ENCODE measurements at regions not wholly inside any gene's neighbourhood (a gene's known extent, or its start where the extent isn't known, plus 50 kb on each side); places are given as distances from the start of the nearest gene placed in this dataset.

DNA sequence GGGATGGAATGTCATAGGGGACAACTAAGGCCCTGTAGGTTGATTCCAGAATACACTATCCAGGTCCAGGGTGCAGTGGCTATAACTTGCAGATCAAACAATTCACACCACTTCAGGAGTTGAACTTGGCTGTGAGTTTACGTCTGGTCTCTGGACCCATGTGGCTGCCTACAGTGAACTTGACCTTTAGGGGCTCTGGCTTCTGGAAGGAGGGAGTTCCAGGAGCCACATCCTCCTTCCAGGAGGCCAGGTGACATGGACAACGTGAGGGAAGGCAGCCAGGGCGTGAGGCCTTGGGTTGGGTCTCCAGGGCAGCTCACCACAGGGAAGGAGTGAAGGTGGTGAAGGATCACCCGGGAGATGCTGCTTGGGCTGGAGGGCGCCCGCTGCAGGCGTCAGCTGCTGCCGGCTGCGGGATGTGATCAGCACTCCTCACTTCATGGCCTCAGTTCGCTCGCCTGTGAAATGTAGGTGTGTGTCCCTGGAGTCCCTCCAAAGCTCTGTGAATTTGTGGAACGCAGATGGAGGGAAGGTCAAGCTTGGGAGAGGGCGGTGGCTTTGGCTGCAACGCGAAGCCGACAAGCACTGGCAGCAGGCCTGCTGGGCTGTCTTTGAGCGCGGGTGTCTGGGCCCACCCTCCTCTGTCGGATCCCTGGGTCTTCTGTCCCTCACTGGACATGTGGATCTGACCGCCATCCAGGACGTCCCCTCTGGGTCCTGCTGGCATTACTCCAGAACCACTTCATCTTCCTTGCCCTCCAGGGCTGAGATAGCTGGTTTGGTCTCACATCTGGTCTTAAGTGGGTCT, 146.5 kb downstream of the GLI2 start:
- DNase-seq (ENCODE audit: low read depth) = no peak

DNA sequence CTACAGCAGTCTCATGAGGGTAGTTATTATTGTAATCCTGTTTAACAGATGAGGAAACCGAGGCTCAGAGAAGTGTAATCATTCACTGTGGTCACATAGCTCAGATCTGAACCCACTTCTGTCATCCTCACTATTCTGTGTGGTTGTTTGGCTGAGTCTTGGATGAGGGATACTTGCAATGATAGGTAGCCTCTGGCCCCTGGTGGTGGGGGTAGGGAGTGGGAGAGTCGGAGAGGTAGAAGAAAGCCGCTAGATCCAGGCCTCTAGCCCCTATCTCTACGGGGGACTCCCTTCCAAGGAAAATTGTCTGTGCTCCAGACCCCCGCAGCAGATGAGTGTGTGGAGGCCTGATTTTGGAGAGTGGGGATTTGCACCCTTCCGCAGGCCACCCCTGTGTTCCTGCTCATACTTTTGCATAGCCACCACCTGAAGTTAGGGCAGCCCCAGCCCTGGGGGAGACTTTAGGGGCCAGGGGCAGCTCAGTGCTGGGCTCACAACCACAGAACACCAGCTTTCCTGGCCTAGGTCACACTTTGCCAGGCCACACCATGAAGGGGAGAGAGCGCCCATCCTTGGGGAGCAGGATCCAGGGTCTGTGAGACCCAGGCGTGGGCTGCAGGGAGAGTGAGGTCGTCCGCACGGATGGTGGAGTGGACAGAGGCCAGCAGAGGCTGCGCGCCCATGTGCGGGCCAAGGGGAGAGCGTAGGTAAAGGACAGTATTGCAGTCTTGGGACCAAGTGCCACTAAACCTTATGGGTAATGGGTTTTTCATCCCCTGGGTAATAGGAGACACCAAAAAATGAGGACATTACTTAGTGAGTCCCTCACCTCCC, 148.2 kb downstream of the GLI2 start:
- no peak for DNase-seq (ENCODE audit: low read depth)

DNA sequence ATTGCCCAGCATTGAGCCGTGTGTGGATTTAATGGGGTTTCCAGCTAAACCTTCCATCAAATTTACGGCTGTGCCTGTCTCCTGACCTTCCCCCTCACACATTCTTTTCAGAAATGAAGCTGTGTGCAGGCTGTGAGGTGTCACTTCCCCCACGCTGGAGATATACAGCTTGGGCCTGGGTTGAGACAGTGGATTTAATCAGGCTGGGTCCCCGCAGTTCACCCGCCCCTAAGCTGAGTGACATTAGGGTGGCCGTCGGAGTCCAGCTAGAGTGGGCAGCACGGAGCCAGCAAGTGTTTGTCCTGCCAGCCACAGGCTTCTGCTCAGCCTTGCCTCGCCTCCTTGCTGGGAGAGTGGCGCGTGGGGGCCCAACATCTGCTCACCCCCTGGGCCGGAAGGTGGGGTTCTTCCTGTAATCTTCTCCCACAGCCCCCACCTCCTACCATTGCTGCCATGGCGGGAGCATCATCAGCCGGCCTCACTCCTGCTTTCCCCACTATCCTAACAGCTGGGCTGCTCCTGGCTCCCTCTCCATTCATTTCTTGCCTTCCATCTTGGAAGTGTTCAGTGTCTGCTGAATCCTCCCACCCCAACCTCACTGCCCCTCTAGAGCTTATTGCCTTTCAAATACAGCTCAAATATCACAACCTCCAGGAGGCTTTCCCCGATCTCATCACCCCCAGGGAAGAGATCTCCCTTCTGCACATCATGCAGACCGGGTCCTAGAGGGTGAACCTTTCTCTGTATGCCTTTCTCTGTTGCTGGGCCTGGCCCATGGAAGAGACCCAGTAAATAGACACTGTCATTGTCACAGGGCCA, 149.0 kb downstream of the GLI2 start:
- no peak for DNase-seq (ENCODE audit: low read depth)

DNA sequence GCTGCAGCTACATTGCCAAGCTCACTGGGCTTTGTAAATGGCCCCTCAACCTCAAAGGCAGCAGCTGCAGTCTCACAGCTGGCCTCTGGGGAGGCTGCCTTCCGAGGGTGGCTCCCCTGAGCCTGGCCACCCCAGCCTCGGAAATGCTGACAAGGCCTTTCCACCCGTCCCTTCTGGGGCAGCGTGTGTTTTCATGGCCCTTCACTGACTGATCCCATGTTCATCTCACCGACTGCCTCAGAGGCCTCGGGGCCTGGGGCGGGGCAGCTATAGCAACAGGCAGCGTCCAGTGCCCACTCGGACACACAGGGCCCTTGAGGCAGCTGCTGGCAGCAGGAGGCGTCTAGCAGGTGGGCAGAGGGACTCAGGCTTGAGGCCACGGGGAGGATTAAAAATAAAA, 149.7 kb downstream of the GLI2 start:
- no peak for DNase-seq (ENCODE audit: low read depth)

DNA sequence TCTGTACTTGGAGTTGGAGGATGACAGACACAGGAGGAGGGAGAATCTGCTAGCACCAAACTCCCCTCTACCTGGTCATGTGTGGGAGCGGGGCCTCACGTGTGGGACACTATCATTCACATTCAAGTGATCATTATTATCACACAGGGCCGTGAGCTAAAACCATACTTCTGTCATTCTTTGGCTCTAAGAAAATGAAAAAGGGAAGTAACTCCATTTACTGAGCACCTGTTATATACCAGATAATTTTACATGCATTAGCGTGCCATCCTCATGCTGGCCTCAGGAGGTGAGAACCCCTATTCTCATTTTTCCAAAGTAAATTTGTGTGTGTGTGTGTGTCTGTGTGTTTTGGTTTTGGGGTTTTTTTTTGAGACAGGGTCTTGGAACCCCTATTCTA, 150.1 kb downstream of the GLI2 start:
- no peak for DNase-seq (ENCODE audit: low read depth)

DNA sequence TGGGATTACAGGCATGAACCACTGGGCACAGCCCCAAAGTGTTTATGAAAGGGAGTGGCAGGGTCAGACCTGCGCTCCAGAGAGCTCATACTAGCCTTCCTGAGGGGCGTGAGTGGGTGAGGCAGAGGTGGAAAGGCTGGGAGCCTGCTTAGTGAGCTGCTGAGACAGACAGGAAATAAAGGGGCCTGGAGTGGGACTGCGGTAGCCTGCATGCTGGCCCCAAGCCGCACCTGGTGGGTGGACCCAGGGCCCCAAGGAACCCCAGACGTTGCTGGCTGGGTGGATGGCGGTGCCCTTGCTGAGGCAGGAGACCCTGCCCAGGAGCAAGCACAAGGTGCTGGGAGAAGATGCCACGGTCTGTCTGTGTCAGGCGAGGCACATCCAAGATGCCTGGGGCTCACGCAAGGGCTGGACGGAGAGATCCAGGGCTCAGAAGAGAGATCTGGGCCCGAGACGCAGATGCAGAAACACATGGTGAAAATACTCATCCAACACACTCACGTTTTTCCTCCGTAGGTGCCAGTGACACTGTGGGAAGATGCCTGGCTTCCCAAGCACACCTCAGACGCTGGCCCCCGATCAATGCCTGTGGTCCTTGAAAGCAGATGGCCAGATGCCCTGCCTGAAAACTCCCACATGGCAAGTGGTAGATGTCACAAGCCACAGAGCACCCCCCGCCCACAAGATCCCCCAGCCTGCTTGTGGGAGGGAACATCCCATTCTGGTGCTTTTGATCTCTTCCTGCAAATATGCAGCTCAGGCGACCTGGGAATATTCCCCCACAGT, 151.1 kb downstream of the GLI2 start:
- DNase-seq (ENCODE audit: low read depth) = no peak

DNA sequence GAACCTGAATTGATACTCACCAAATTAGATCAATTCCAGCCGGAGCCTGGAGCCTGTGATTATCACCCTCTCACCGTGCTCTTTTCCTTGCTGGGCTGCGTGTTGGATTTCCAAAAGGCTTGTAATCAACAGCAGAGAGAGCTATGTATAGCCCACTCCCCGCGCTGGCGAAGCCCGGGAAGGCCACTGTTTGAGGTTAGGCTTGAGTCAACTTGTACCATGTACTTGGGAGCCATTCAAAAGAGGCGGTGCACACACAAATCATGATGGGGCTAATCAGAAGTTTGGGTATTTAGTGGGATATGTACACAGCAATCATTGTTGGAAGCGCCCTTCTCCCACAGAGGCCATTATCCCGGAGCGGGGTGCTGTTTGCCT, 151.6 kb downstream of the GLI2 start:
- DNase-seq (ENCODE audit: low read depth) = no peak

DNA sequence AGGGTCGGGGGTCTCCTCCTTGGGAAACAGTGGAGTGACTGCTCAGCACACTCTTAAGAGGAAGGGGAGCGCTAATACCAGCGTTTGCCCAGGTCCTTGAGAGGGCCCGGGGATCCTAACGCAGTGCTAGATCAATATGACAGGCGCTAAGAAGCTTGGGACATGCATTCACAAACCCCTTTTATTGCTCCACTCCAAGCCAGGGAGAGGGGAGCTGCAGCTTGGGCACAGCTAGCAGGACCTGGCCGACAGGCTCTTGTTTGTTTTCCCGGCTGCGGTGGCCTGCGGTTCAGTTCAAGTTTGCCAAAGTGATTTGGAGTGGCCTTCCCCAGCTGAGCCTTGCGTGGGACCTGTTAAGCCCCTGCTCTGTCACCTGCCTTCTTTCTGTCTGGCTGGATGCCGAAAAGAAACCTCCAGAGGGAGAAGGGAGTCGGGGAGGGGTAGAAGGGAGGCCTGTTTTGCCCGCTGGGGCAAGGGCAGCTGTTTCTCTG, 152.1 kb downstream of the GLI2 start:
- no peak for DNase-seq (ENCODE audit: low read depth)

DNA sequence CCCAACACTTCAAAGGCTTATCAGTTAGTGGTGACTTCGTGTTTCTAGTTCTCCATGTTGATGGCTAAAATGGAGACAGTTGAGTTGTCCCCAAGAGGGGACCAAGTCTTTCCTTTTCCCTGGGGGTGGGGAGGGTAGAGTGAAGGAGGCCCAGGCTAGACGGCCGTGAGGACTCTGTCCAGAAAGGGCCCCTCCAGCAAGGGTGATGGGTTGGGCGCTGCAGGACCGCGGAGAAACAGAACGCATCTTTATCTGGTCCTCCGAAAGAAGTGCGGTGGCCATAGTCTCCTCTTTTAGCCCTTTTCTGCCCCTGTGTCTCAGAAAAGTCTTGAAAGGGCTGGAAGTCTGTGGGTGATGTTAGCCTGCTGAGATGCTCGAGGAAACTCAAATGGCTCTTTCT, 153.2 kb downstream of the GLI2 start:
- DNase-seq (ENCODE audit: low read depth) = no peak

DNA sequence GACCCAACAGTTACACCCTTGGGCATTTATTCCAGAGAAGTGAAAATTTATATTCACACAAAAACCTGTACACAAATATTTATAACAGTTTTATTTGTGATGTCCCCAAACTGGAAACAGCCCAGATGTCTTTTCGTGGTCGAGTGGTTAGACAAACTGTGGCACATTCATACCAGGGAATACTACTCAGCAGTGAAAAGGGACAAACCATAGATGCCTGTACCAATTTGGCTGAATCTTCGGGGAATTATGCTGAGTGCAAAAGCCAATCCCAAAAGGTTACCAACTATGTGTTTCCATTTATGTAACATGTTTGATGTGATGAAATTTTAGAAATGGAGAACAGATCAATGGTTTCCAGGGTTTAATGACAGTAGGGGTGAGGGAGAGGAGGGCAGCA, 154.3 kb downstream of the GLI2 start:
- DNase-seq (ENCODE audit: low read depth) = no peak

DNA sequence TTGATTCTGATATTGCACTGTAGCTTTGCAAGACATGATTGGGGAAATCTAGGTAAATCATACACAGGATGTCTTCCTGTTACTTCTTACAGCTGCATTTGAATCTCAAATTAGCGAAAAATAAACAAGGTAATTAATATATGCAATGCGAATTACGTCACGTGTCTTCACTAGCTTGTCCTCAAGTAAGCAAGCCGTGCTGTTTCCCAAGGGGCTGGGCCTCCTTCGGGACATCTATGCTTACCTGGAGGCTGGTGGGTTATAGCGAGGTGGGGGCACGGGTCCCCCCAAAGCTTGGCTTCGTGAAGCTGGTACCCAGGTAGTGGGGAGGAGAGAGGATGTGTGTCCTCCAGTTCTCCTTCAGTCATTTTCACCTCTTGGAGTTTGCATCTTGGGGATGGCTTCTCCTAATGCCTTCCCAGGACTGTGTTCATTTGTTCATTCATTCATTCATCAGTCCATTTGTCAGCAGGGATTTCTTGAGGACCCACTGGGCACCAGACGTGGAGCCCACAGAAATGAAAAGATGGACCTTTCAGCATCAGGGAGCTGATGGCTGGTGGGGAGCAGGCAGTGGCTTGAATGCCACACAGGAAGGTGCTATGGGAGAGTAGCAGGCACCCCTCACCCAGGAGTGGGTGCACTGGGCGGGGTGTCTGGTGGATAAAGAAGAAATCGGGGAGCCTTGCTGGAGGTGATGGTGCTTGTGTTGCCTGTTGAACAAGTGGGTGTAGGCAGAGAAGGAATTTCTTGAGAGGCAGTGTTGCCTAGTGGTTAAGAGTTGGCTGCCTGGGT, 155.1 kb downstream of the GLI2 start:
- DNase-seq (ENCODE audit: low read depth) = no peak

DNA sequence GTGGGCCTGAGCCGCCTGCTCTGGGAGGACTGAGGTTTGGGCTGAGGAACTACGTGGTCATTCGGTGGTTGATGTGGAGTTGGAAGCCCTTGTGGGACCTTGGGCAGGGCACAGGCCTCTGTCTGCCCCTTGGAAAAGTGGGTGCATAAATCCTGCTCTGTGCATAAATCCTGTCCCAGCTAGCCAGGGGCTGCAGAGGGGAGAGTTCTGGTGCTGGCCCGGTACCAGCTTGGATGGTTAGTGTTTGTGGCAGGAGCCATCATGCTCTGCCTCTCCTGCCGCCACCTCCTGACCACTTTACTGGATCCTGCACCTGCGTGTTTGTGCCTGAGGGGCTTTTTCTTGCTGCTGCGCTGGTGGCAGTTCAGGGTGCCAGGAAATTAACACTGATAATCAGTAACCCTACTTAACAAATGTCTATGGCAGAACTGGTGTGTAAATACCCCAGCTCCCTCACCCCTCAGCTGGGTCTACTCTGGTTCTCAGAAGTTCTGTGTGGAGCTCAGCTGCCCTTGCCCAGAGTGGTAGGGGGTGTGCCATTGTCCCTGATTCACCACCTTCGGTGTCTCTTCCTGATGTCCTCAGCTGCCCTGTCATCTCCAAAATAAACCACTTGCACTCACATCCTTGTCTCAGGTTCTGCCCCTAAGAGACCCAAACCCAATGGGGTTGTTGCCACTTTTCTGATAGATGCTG, 156.8 kb downstream of the GLI2 start:
- no peak for DNase-seq (ENCODE audit: low read depth)

DNA sequence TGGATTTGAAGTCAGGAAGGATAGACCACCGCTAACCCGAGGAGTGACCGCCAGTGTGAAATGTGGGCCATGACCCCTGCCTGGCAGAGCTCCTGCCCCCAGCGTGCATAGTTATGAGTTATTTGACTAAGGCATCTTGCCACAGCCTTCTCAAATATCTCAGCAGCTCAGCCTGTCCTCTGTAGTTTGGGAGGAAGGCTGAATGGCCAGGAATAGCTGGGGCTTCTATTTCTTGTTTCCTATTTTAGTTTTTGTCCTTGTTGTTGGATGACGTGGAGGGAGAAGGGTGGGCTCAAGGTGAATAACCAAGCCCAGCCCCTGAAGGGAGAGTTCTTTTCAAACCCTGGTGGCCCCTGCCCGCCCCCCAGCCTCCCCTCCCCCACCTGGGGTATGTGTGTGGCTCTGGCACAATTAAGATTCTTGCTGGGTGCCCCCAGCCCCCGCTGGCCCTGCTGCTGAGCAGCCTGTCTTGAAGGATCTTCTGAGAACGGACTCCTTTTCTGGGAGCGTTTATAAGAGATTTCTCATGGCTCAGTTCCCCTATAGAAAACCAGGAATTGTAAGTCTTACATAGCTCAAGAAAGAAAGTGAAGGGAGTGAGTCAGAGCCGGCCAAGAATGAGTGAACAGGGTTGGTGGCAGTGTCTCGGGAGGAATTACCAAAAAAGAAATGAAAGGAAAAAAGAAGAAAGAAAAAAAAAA, 157.4 kb downstream of the GLI2 start:
- DNase-seq (ENCODE audit: low read depth) = peak; percentile 64

DNA sequence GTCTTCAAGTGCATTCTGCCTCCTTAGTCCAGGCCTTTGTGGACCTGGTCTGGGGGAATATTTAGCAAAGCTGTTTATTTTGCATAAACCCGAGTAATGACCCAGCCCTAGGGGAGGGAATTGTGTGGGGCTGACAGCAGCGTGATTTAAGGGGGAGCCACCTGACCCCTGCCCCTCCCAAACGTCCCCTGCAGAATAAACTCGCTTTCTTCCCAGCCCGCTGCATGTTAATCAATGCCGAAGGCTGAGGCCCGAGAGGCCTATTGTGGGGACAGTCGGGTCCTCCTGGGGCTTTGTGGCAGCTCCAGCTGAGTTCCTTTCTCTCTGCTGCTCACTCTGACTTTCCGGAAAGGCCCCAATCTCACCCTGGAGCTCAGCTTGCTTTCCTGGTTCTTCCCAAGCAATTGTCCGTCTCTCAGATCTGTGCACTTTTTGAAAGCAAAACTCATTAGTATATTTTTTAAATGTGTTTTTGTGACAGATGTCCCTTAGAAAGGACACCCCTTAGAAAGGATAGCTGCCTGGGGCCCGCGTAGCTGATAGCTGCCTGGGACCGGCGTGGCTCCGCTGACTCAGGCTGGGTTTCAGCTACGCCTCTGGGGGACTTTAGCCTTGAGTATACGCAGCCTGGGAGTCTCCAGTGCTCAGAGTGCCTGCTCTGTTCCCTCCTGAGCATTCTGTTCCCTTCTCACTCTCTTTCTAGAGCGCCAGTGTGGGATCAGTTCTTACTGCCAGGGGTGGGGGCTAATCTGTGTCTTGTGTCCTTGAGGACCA, 158.3 kb downstream of the GLI2 start:
- no peak for DNase-seq (ENCODE audit: low read depth)

DNA sequence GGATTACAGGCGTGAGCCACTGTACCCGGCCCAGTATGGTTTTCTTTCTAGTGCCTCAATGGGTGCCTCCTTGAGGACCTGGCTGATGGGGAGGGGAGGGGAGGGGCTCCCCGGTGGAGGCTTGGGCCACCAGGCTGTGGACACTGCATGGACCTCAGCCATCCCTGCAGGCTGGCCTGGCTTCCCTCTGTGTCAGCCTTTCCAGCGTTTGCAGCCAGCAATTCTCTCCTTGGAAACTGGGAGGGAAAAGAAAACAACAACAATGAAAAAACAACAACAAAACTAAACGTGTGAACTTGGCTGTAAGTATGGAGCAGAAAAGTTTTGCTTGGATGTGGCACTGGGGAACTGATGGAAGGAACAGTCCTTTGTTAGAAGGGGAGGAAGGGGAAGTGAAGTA, 159.3 kb downstream of the GLI2 start:
- no peak for DNase-seq (ENCODE audit: low read depth)

DNA sequence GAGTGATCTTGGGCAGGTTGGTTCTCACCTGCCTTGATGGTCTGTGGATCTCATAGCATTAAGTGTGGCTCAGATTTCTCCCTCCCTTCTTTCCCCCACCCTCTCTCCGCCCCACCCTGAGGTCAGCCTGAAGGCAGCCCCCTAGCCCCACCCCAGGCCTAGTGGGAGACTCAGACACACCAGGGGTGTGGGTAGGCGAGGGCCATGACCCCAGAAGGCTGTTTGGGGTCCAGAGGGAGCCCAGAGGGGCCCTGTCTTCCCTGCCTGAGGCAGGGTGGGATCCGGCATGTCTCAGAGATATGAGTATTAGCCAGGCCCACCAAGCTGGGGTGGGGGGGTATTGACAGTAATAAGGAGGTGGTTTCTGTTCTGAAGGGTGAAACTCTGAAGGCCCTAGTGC, 160.5 kb downstream of the GLI2 start:
- no peak for DNase-seq (ENCODE audit: low read depth)

DNA sequence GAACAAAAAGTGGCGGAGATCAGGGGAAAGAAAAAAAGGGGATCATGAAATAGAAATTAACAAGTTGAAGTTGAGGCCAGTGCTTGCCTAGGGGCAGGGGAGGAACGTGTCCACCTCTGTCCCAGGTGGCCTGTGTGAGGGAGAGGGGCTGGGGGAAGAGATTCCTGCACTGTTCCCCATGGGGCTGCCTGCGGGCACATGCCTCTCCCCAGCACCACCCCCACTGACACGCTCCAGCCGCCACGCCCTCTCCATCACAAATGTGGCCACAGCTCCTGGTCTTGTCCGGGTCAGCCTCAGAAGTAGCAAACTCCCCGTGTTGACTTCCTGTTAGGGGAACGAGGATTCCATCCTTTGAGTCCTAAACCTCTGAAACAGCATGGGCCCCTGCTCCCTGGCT, 161.2 kb downstream of the GLI2 start:
- DNase-seq (ENCODE audit: low read depth) = no peak

DNA sequence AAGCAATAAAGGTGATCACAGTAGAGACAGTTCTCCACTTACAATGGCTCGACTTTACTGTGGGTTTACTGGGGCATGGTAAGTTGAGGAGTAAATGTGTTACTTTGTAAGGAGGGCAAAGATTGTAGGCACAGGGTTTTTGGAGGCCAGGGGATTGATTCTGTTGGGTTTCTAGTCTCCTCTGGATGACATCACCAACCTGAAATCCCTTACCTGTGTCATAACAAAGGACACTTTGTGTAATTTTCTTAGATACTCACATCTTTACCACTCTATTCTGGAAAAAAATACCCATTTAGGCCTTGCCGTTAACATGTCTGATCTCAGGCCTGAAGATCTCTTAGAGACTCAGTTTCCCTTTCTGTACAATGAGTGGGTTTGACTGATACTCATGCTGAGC, 161.7 kb downstream of the GLI2 start:
- DNase-seq (ENCODE audit: low read depth) = no peak

DNA sequence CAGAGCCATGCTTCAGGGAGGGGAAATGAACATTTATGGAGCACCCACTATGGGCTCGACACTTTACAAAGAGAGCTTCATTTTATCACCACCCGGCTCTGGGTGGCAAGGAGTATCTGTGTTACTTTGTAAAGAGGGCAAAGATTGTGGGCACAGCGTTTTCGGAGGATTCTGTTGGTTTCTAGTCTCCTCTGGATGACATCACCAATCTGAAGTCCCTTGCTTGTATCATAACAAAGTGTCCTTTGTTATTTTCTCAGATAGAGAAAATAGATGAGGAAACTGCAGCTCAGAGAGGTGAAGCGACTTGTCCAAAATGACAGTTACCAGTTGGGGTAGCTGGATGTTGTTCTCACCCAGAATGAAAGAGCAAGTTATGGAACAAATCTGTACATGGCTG, 162.8 kb downstream of the GLI2 start:
- no peak for DNase-seq (ENCODE audit: low read depth)

Measured in amniotic epithelial cell (primary cell).